ENCODE measurements at regions not wholly inside any gene's neighbourhood (a gene's known extent, or its start where the extent isn't known, plus 50 kb on each side); places are given as distances from the start of the nearest gene placed in this dataset.

DNA sequence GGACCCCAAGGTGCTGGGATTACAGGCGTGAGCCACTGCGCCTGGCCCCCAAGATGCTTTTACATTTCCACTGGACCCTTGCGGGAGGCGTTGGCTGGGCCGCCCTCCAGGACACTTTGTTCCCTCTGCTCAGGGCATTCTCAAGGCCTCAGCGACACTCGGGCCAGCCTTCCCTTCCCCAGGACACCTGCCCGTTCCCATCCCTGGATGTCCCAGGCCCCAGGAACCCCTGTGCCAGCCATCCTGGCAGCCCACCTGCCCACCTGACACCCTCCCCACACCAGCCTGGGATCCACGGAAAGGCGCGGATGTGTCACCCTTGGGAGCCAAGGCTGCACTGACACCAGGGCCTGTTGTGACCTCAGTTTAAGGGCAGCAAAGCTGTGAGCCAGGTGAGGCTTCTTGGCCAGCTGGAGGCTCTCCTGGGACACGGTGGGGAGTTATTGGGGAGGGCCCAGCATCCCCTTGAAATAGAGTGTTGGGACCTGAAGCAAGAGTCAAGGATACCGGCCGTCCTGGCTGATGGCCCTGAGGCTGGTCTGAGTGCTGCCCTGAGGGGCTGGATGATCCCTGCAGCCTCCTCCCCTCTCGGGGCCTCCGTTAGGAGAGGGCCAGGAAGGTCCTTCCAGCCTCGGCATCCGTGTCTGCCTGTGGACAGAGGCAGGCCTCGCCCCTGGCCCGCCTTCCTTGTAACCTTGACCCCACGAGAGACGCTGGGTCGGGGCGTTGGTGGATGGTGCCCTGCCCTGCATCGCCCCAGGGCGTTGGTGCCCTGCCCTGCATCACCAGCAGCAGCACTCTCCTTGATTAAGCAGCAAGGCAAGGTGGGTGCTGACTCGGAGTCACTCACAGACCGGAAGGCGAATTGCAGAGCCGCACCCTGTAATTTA is 84.2 kb upstream of the BHLHE23 start:
- Histone ChIP-seq H3K9me3 (ENCODE audit: insufficient read depth, low read length) (no peaks in the 10 kb centered on the region), H3K4me2 (ENCODE audit: low read depth, low read length, poor library complexity, severe bottlenecking) (no peak overlapping the region), H3F3A (ENCODE audit: insufficient read depth) (no peaks in the 10 kb centered on the region), H3K79me2 (ENCODE audit: insufficient read depth, low read length) (no peaks in the 10 kb centered on the region), H2AFZ (ENCODE audit: low read depth, low read length, severe bottlenecking) (no peak overlapping the region), H3K36me3 (ENCODE audit: low read length) (no peaks in the 10 kb centered on the region), H4K20me1 (ENCODE audit: low read depth, low read length) (no peaks in the 10 kb centered on the region), H3K27me3 (ENCODE audit: low read length) (no peaks in the 10 kb centered on the region), H3K9ac (ENCODE audit: low read length) (no peak overlapping the region), H3K9me2 (replicated peaks; ENCODE audit: insufficient read depth, low read length) (no peaks in the 10 kb centered on the region), H3K4me3 (ENCODE audit: insufficient read depth, low read length, poor library complexity, severe bottlenecking) (no peak overlapping the region), H3K27ac (ENCODE audit: low read depth, low read length) (no peak overlapping the region)
- TF ChIP-seq EZH2phosphoT487 (conservative IDR thresholded peaks at IDR 0.05; ENCODE audit: low read length), result no peak
- TF ChIP-seq, protein P1, sequence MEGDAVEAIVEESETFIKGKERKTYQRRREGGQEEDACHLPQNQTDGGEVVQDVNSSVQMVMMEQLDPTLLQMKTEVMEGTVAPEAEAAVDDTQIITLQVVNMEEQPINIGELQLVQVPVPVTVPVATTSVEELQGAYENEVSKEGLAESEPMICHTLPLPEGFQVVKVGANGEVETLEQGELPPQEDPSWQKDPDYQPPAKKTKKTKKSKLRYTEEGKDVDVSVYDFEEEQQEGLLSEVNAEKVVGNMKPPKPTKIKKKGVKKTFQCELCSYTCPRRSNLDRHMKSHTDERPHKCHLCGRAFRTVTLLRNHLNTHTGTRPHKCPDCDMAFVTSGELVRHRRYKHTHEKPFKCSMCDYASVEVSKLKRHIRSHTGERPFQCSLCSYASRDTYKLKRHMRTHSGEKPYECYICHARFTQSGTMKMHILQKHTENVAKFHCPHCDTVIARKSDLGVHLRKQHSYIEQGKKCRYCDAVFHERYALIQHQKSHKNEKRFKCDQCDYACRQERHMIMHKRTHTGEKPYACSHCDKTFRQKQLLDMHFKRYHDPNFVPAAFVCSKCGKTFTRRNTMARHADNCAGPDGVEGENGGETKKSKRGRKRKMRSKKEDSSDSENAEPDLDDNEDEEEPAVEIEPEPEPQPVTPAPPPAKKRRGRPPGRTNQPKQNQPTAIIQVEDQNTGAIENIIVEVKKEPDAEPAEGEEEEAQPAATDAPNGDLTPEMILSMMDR (IDR thresholded peaks at IDR 0.05; ENCODE audit: insufficient read depth, low read length, poor library complexity, severe bottlenecking), result no peak

DNA sequence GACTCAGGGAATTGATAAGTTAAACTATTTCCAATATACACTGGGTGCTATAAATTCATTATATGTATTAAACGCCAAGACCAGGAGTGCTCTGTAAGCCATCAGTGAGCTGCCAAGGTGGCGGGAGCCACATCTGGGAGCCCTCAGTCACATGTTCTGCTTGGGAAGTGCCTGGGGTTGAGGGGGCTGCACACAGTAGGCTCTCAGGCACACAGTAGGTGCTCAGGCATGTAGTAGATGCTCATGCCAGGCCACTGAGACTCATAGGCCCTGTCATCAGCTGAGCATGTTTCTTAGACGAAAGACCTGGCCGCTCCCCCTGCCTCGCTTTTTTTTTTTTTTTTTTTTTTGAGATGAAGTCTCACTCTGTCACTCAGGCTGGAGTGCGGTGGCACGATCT is 83.3 kb upstream of the BHLHE23 start:
- no peak overlapping the region for H3K4me3 ChIP-seq (ENCODE audit: insufficient read depth, low read length, poor library complexity, severe bottlenecking)
- no peaks in the 10 kb centered on the region for H3K79me2 ChIP-seq (ENCODE audit: insufficient read depth, low read length)
- no peak overlapping the region for H2AFZ ChIP-seq (ENCODE audit: low read depth, low read length, severe bottlenecking)
- H3K4me2 ChIP-seq (ENCODE audit: low read depth, low read length, poor library complexity, severe bottlenecking), result no peak overlapping the region
- no peaks in the 10 kb centered on the region for H3K9me2 ChIP-seq (replicated peaks; ENCODE audit: insufficient read depth, low read length)
- H3K9ac ChIP-seq (ENCODE audit: low read length), result no peak overlapping the region
- H3K27ac ChIP-seq (ENCODE audit: low read depth, low read length), result no peak overlapping the region
- no peaks in the 10 kb centered on the region for H3K36me3 ChIP-seq (ENCODE audit: low read length)
- no peaks in the 10 kb centered on the region for H3K27me3 ChIP-seq (ENCODE audit: low read length)
- no peaks in the 10 kb centered on the region for H4K20me1 ChIP-seq (ENCODE audit: low read depth, low read length)
- H3K9me3 ChIP-seq (ENCODE audit: insufficient read depth, low read length), result no peaks in the 10 kb centered on the region
- TF ChIP-seq, protein P1 (IDR thresholded peaks at IDR 0.05; ENCODE audit: insufficient read depth, low read length, poor library complexity, severe bottlenecking), result no peak
- TF ChIP-seq EZH2phosphoT487 (conservative IDR thresholded peaks at IDR 0.05; ENCODE audit: low read length), result no peak
- no peaks in the 10 kb centered on the region for H3F3A ChIP-seq (ENCODE audit: insufficient read depth)

DNA sequence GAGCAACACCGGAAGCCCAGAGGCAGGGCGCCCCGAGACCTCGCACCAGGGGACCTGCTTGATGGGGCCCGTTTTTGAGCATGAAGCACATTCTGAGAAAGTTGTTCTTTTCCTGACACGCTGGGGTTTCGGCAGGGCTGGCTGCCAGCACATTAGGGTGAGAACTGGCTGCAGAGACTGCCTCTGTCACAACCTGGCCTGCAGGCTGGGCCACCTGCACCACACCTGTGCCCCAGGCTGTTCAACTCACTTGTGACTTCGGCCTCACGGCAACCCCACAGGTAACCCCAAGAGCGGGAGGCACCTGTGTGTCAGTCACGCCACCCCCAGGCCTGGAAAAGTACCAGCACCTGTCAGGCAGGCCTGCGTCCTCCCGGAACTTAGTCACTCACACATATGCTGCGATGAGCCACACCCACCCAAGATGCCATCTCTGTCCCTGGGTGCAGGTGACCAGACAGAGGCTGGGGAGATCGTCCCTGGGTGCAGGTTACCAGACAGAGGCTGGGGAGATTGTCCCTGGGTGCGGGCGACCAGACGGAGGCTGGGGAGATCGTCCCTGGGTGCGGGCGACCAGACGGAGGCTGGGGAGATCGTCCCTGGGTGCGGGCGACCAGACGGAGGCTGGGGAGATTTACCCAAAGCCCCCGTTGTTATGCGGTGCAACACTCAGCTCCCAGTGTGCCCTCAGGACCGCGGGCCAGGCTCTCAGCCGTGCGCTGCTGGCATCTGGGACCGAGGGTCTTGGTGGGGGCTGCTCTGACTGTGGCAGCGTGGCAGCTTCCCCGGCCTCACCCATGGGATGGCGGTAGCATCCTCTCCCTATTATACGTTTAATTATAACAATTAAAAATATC is 82.5 kb upstream of the BHLHE23 start:
- H4K20me1 ChIP-seq (ENCODE audit: low read depth, low read length), result no peaks in the 10 kb centered on the region
- H3K9ac ChIP-seq (ENCODE audit: low read length), result no peak overlapping the region
- H3K36me3 ChIP-seq (ENCODE audit: low read length), result no peaks in the 10 kb centered on the region

More for the DNA sequence above, 82.5 kb upstream of the BHLHE23 start:
- no peaks in the 10 kb centered on the region for H3K9me3 ChIP-seq (ENCODE audit: insufficient read depth, low read length)
- H3K4me2 ChIP-seq (ENCODE audit: low read depth, low read length, poor library complexity, severe bottlenecking), result no peak overlapping the region
- no peaks in the 10 kb centered on the region for H3K27me3 ChIP-seq (ENCODE audit: low read length)
- TF ChIP-seq, protein P1 (IDR thresholded peaks at IDR 0.05; ENCODE audit: insufficient read depth, low read length, poor library complexity, severe bottlenecking), result no peak
- TF ChIP-seq EZH2phosphoT487 (conservative IDR thresholded peaks at IDR 0.05; ENCODE audit: low read length), result no peak
- H3K27ac ChIP-seq (ENCODE audit: low read depth, low read length), result no peak overlapping the region
- H3K4me3 ChIP-seq (ENCODE audit: insufficient read depth, low read length, poor library complexity, severe bottlenecking), result no peak overlapping the region
- no peaks in the 10 kb centered on the region for H3F3A ChIP-seq (ENCODE audit: insufficient read depth)
- no peaks in the 10 kb centered on the region for H3K79me2 ChIP-seq (ENCODE audit: insufficient read depth, low read length)
- H3K9me2 ChIP-seq (replicated peaks; ENCODE audit: insufficient read depth, low read length), result no peaks in the 10 kb centered on the region
- no peak overlapping the region for H2AFZ ChIP-seq (ENCODE audit: low read depth, low read length, severe bottlenecking)
